ENCODE measurements at regions not wholly inside any gene's neighbourhood (a gene's known extent, or its start where the extent isn't known, plus 50 kb on each side); places are given as distances from the start of the nearest gene placed in this dataset.

DNA sequence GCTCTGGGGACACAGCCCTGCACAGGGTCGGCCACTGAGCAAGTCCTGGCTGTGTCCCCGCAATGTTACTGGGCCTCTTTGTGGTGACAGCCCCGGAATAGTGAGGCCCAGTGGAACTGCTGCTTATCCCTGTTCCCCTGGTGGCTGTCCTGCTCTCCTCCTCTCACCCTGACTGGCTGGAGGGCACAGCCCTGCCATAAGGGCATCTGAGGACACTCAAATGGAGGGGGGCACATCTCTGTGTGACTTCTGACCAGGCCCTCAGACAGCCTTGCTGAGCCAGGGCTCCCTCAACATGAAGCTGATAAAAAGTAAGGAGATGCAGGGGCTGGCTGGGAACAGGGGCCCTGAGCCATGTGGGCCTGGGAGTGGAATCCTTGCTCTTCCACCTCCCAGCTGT is 127.4 kb upstream of the ATP2B2 start:
- Histone ChIP-seq H3K27me3 (peaks cover 37% of the 10 kb centered on the region), H3K36me3 (no peaks in the 10 kb centered on the region), H3K4me3 (no peak overlapping the region), H3K4me1 (no peaks in the 10 kb centered on the region), H3K27ac (no peak overlapping the region), H3K9me3 (peaks cover 0 to 22% (median 0%) of the 10 kb centered on the region in 3 donors)
- TF ChIP-seq POLR2A (IDR thresholded peaks at IDR 0.05) (no peak), EP300 (IDR thresholded peaks at IDR 0.05) (no peak), POLR2AphosphoS5 (IDR thresholded peaks at IDR 0.05) (no peak)
- TF ChIP-seq, protein P1, sequence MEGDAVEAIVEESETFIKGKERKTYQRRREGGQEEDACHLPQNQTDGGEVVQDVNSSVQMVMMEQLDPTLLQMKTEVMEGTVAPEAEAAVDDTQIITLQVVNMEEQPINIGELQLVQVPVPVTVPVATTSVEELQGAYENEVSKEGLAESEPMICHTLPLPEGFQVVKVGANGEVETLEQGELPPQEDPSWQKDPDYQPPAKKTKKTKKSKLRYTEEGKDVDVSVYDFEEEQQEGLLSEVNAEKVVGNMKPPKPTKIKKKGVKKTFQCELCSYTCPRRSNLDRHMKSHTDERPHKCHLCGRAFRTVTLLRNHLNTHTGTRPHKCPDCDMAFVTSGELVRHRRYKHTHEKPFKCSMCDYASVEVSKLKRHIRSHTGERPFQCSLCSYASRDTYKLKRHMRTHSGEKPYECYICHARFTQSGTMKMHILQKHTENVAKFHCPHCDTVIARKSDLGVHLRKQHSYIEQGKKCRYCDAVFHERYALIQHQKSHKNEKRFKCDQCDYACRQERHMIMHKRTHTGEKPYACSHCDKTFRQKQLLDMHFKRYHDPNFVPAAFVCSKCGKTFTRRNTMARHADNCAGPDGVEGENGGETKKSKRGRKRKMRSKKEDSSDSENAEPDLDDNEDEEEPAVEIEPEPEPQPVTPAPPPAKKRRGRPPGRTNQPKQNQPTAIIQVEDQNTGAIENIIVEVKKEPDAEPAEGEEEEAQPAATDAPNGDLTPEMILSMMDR (IDR thresholded peaks at IDR 0.05): no peak
- WGBS, 2 donors (ENCODE audit: low coverage in 1 of 2): no CpG with 5 or more reads among the region's 3 CpGs
- ATAC-seq: no peak

DNA sequence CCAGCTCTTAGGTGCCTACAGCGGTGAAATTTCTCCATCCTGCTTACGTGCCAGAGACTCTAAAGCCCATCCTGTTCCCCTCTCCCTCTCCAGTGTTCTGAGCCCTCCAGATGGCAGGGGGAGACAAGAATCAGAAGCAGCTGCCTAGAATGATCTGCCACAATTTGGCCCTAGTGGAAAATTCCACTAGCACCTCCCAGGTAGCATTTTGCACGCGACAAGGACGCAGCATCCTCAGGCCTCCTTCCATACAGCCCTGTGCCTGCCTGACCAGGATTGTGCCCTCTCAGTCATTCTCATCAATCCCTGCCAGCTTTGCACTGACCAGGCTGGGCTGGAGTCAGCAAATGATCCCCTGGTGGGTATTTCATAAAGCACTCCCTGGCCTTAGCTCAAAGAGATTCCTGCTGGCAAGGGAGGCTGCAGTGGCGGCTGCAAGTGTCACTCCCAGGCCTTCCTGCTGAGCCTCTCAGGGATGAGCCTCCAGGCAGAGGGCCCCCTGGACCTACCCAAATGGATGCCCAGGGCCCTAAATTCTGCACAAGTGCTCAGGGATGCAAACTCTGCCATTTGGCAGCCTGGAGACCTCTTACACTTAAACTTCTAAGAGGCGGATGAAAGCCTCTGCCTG is 130.2 kb upstream of the ATP2B2 start:
- peaks cover 28% of the 10 kb centered on the region for H3K27me3 ChIP-seq
- no peaks in the 10 kb centered on the region for H3K36me3 ChIP-seq
- no peak overlapping the region for H3K27ac ChIP-seq
- no peaks in the 10 kb centered on the region for H3K4me1 ChIP-seq
- no peak for ATAC-seq
- WGBS, 2 donors (ENCODE audit: low coverage in 1 of 2): 64 to 76% methylated on average over 2 to 4 of the region's 7 CpGs
- no peak overlapping the region for H3K4me3 ChIP-seq
- peaks cover 0 to 42% (median 0%) of the 10 kb centered on the region in 3 donors for H3K9me3 ChIP-seq
- TF ChIP-seq POLR2A (IDR thresholded peaks at IDR 0.05) (no peak), POLR2AphosphoS5 (IDR thresholded peaks at IDR 0.05) (no peak)
- TF ChIP-seq, protein P1 (IDR thresholded peaks at IDR 0.05): no peak

DNA sequence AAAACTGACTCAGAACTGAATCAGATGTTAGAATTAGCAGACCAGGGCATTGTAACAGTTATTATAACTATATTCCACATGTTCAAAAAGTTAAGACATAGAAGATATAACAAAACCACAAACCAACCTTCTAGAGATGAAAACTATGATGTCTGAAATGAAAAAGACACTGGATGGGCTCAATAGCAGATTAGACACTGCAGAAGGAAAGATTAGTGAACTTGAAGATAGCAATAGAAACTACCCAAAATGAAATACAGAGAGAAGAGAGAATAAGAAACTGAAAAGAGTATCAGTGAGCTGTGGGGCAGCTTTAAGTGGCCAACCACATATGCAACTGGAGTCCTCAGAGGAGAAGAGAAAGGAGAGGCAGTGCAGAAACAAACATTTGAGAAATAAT is 132.0 kb upstream of the ATP2B2 start:
- TF ChIP-seq POLR2AphosphoS5 (IDR thresholded peaks at IDR 0.05) (no peak), EP300 (IDR thresholded peaks at IDR 0.05) (no peak), POLR2A (IDR thresholded peaks at IDR 0.05) (no peak)
- TF ChIP-seq, protein P1 (IDR thresholded peaks at IDR 0.05): no peak
- ATAC-seq: no peak

DNA sequence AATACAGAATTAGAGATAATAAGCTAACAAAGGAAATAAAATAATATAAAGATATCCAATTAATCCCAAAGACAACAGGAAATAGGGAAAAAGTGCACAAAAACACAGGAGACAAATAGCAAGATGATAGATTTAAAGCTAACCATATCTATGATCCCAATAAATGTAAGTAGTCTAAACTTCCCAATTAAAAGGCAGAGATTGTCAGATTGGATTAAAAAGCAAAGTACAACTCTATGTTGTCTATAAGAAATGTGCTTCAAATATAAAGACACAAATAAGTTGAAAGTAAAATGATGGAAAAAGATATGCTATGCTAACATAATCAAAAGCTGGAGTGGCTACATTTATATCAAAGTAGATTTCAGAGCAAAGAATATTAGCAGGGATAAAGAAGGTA is 133.1 kb upstream of the ATP2B2 start:
- no peak for ATAC-seq
- Histone ChIP-seq H3K27me3 (peaks cover 49% of the 10 kb centered on the region), H3K27ac (no peak overlapping the region), H3K4me1 (no peaks in the 10 kb centered on the region), H3K36me3 (no peaks in the 10 kb centered on the region), H3K9me3 (peaks cover 0 to 42% (median 0%) of the 10 kb centered on the region in 3 donors), H3K4me3 (no peak overlapping the region)
- TF ChIP-seq EP300 (IDR thresholded peaks at IDR 0.05): no peak
- no peak for TF ChIP-seq POLR2A (IDR thresholded peaks at IDR 0.05)
- no peak for TF ChIP-seq POLR2AphosphoS5 (IDR thresholded peaks at IDR 0.05)
- TF ChIP-seq, protein P1 (IDR thresholded peaks at IDR 0.05): no peak

More for the DNA sequence above, 132.0 kb upstream of the ATP2B2 start:
- Histone ChIP-seq H3K27me3 (peaks cover 39% of the 10 kb centered on the region), H3K9me3 (peaks cover 0 to 42% (median 0%) of the 10 kb centered on the region in 3 donors), H3K4me3 (no peak overlapping the region), H3K27ac (no peak overlapping the region), H3K4me1 (no peaks in the 10 kb centered on the region), H3K36me3 (no peaks in the 10 kb centered on the region)

DNA sequence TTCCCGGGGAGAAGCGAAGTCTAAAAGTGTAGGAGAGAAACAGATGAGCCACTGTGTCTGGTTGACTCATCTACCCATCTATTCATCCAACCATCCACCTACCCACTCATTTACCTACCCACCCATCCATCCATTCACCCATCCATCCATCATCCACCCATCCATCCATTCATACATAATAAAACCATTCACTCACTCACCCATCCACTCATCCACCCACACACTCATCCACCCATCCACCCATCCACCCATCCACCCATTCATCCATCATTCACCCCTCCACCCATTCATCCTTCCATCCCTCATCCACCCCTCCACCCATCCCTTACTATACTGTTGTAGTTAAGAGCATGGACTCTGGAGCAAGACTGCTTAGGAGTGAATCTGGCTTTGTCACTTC is 136.4 kb upstream of the ATP2B2 start:
- H3K27ac ChIP-seq: no peak overlapping the region
- 100% methylated on average over 1 to 2 of the region's 2 CpGs for WGBS, 2 donors (ENCODE audit: low coverage in 1 of 2)
- no peak overlapping the region for H3K4me3 ChIP-seq
- no peak for ATAC-seq
- no peaks in the 10 kb centered on the region for H3K4me1 ChIP-seq
- H3K27me3 ChIP-seq: peaks cover 32% of the 10 kb centered on the region
- peaks cover 0 to 31% (median 0%) of the 10 kb centered on the region in 3 donors for H3K9me3 ChIP-seq
- TF ChIP-seq EP300 (IDR thresholded peaks at IDR 0.05) (no peak), POLR2A (IDR thresholded peaks at IDR 0.05) (no peak), POLR2AphosphoS5 (IDR thresholded peaks at IDR 0.05) (no peak)
- TF ChIP-seq, protein P1 (IDR thresholded peaks at IDR 0.05): no peak
- no peaks in the 10 kb centered on the region for H3K36me3 ChIP-seq

Data from gastroesophageal sphincter (tissue), 4 donors.